ENCODE measurements at regions not wholly inside any gene's neighbourhood (a gene's known extent, or its start where the extent isn't known, plus 50 kb on each side); places are given as distances from the start of the nearest gene placed in this dataset.

DNA sequence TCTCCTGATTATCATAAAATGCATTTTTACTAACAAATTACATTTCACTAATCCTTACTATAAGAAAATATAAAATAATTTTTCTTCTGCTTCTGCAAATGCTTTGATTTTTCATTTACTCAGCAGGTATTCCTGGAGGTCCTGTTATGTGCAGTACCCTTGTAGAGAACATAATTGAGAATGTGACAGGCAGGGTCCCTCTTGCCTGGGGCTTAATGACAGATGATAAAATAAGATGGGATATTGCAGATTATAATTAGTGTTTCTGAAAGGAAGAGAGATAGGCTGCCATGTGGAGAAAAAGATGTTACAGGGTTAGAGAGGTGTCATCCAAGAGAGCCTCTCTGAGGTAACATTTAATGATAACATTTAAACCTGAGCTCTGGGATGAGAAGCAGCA lies 128.9 kb downstream of the MAD2L1 start:
- TF ChIP-seq BHLHE40 (IDR thresholded peaks at IDR 0.05; ENCODE audit: low read depth, low read length) = no peak
- TF ChIP-seq, protein P1, sequence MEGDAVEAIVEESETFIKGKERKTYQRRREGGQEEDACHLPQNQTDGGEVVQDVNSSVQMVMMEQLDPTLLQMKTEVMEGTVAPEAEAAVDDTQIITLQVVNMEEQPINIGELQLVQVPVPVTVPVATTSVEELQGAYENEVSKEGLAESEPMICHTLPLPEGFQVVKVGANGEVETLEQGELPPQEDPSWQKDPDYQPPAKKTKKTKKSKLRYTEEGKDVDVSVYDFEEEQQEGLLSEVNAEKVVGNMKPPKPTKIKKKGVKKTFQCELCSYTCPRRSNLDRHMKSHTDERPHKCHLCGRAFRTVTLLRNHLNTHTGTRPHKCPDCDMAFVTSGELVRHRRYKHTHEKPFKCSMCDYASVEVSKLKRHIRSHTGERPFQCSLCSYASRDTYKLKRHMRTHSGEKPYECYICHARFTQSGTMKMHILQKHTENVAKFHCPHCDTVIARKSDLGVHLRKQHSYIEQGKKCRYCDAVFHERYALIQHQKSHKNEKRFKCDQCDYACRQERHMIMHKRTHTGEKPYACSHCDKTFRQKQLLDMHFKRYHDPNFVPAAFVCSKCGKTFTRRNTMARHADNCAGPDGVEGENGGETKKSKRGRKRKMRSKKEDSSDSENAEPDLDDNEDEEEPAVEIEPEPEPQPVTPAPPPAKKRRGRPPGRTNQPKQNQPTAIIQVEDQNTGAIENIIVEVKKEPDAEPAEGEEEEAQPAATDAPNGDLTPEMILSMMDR (conservative IDR thresholded peaks at IDR 0.05; ENCODE audit: low read depth, low read length) = no peak
- TF ChIP-seq MAZ (IDR thresholded peaks at IDR 0.05; ENCODE audit: borderline replicate concordance, low read depth, low read length) = no peak
